Activated CD4-positive, alpha-beta T cell treated with anti-CD3 and anti-CD28 coated beads, Interleukin-2, amount 10 ng/mL, durations not matched to agents 7 days and 5 days (primary cell): ENCODE measurements at regions not wholly inside any gene's neighbourhood (a gene's known extent, or its start where the extent isn't known, plus 50 kb on each side); places are given as distances from the start of the nearest gene placed in this dataset.
"Not testable (repeated sequence)": the region's sequence is repeated elsewhere in the genome, so short reads cannot be mapped to it uniquely, and the experiment has no call there.

Experiments
- CTCF ChIA-PET: fragments of 350-600 bp; sonication (Branson Sonifier 250); formaldehyde crosslinking; loops from one replicate; lab custom pipeline; 2021; ENCODE audit warnings: antibody characterized with exemption; lab: Charles Lee
- POLR2A ChIA-PET: fragments of 350-600 bp; sonication (Branson Sonifier 250); formaldehyde crosslinking; loops from one replicate; lab custom pipeline; 2021; ENCODE audit warnings: antibody characterized with exemption; lab: Charles Lee
- DNase-seq: peaks from one replicate; pipeline ENCODE4 v3.0.0-alpha.2; 2020
- H3K27ac Mint-ChIP-seq: one replicate; pipeline ENCODE4 v1.8.0; 2021; ENCODE audit warnings: mild to moderate bottlenecking, moderate library complexity, mixed read lengths
- H3K27me3 Mint-ChIP-seq: one replicate; pipeline ENCODE4 v1.8.0; 2021; ENCODE audit warnings: mixed read lengths
- H3K36me3 Mint-ChIP-seq: one replicate; pipeline ENCODE4 v1.8.0; 2021; ENCODE audit warnings: low read depth, mixed read lengths
- H3K4me1 Mint-ChIP-seq: one replicate; pipeline ENCODE4 v1.8.0; 2021; ENCODE audit warnings: mixed read lengths
- H3K4me3 Mint-ChIP-seq: one replicate; pipeline ENCODE4 v1.8.0; 2021; ENCODE audit warnings: mild to moderate bottlenecking, moderate library complexity, mixed read lengths
- H3K9me3 Mint-ChIP-seq: one replicate; pipeline ENCODE4 v1.8.0; 2021; ENCODE audit warnings: mixed read lengths

- DNase-seq, POLR2A ChIA-PET, H3K4me3 Mint-ChIP-seq, H3K36me3 Mint-ChIP-seq, H3K27ac Mint-ChIP-seq, H3K4me1 Mint-ChIP-seq, CTCF ChIA-PET, H3K27me3 Mint-ChIP-seq: not testable (repeated sequence)
- peaks cover 22% of the 10 kb centered on the region for H3K9me3 Mint-ChIP-seq
These were observed 101.7 kb upstream of the PGR start for GRCh38 chr11:101231207-101231834.

- Mint-ChIP-seq H3K4me1 (no peaks in the 10 kb centered on the region), H3K36me3 (no peaks in the 10 kb centered on the region), H3K9me3 (peaks cover 18% of the 10 kb centered on the region), H3K27ac (no peak overlapping the region), H3K4me3 (no peak overlapping the region), H3K27me3 (no peaks in the 10 kb centered on the region)
- DNase-seq, result no peak
- CTCF ChIA-PET, result interaction anchor here (0.7 kb wide), 2 partner anchors 10 to 25 kb away, joined by 3 to 4 read pairs; no protein-coding TSS in a partner anchor
- POLR2A ChIA-PET, result no interaction called here
These were observed 97.0 kb upstream of the PGR start for GRCh38 chr11:101226617-101227016.

GRCh38 chr11:101224221-101224620 is 94.6 kb upstream of the PGR start:
- POLR2A ChIA-PET, result no interaction called here
- Mint-ChIP-seq H3K27me3 (no peaks in the 10 kb centered on the region), H3K4me3 (no peak overlapping the region), H3K9me3 (peaks cover 26% of the 10 kb centered on the region), H3K36me3 (no peaks in the 10 kb centered on the region), H3K27ac (no peak overlapping the region), H3K4me1 (no peaks in the 10 kb centered on the region)
- CTCF ChIA-PET, result no interaction called here
- DNase-seq, result no peak

- peaks cover 31% of the 10 kb centered on the region for H3K9me3 Mint-ChIP-seq
- H3K36me3 Mint-ChIP-seq, DNase-seq, CTCF ChIA-PET, POLR2A ChIA-PET, H3K4me3 Mint-ChIP-seq, H3K27me3 Mint-ChIP-seq, H3K4me1 Mint-ChIP-seq, H3K27ac Mint-ChIP-seq: not testable (repeated sequence)
These were observed 88.5 kb upstream of the PGR start for GRCh38 chr11:101218091-101218490.

- H3K4me1 Mint-ChIP-seq, H3K36me3 Mint-ChIP-seq, H3K27me3 Mint-ChIP-seq, DNase-seq, CTCF ChIA-PET, H3K4me3 Mint-ChIP-seq, H3K27ac Mint-ChIP-seq, POLR2A ChIA-PET: not testable (repeated sequence)
- peaks cover 33% of the 10 kb centered on the region for H3K9me3 Mint-ChIP-seq
These were observed 86.5 kb upstream of the PGR start for GRCh38 chr11:101216091-101216490.

- H3K36me3 Mint-ChIP-seq, result no peaks in the 10 kb centered on the region
- H3K4me1 Mint-ChIP-seq, result no peaks in the 10 kb centered on the region
- no peak overlapping the region for H3K4me3 Mint-ChIP-seq
- POLR2A ChIA-PET, result no interaction called here
- CTCF ChIA-PET, result no interaction called here
- DNase-seq, result no peak
- no peaks in the 10 kb centered on the region for H3K27me3 Mint-ChIP-seq
- H3K9me3 Mint-ChIP-seq, result peaks cover 33% of the 10 kb centered on the region
- H3K27ac Mint-ChIP-seq, result no peak overlapping the region
These were observed 85.5 kb upstream of the PGR start for GRCh38 chr11:101215069-101215468.

GRCh38 chr11:101211407-101211975 is 81.9 kb upstream of the PGR start:
- DNase-seq, result no peak

GRCh38 chr11:101202614-101203013 is 73.0 kb upstream of the PGR start:
- H3K4me3 Mint-ChIP-seq, result no peak overlapping the region
- no peak for DNase-seq
- peaks cover 9% of the 10 kb centered on the region for H3K9me3 Mint-ChIP-seq
- no peaks in the 10 kb centered on the region for H3K27me3 Mint-ChIP-seq
- no peak overlapping the region for H3K27ac Mint-ChIP-seq
- POLR2A ChIA-PET, result no interaction called here
- no peaks in the 10 kb centered on the region for H3K4me1 Mint-ChIP-seq
- CTCF ChIA-PET, result no interaction called here
- no peaks in the 10 kb centered on the region for H3K36me3 Mint-ChIP-seq

More at GRCh38 chr11:101211407-101211975, 81.9 kb upstream of the PGR start:
- no peaks in the 10 kb centered on the region for H3K4me1 Mint-ChIP-seq
- H3K36me3 Mint-ChIP-seq, result no peaks in the 10 kb centered on the region
- ChIA-PET POLR2A (no interaction called here), CTCF (no interaction called here)
- H3K27ac Mint-ChIP-seq, result no peak overlapping the region
- H3K9me3 Mint-ChIP-seq, result peaks cover 28% of the 10 kb centered on the region
- no peaks in the 10 kb centered on the region for H3K27me3 Mint-ChIP-seq
- no peak overlapping the region for H3K4me3 Mint-ChIP-seq

GRCh38 chr11:101199416-101199815 is 69.8 kb upstream of the PGR start:
- CTCF ChIA-PET, result no interaction called here
- no peak for DNase-seq
- Mint-ChIP-seq H3K27ac (no peak overlapping the region), H3K27me3 (no peaks in the 10 kb centered on the region), H3K4me3 (no peak overlapping the region), H3K9me3 (peaks cover 4% of the 10 kb centered on the region), H3K4me1 (no peaks in the 10 kb centered on the region), H3K36me3 (no peaks in the 10 kb centered on the region)
- POLR2A ChIA-PET, result no interaction called here

GRCh38 chr11:101195294-101195693 is 65.7 kb upstream of the PGR start:
- H3K27me3 Mint-ChIP-seq, result no peaks in the 10 kb centered on the region
- H3K27ac Mint-ChIP-seq, result no peak overlapping the region
- ChIA-PET CTCF (no interaction called here), POLR2A (no interaction called here)
- H3K9me3 Mint-ChIP-seq, result no peaks in the 10 kb centered on the region
- H3K4me3 Mint-ChIP-seq, result no peak overlapping the region
- no peaks in the 10 kb centered on the region for H3K4me1 Mint-ChIP-seq
- no peak for DNase-seq
- no peaks in the 10 kb centered on the region for H3K36me3 Mint-ChIP-seq

GRCh38 chr11:101188801-101189200 is 59.2 kb upstream of the PGR start:
- ChIA-PET POLR2A (no interaction called here), CTCF (interaction anchor here (0.6 to 1.3 kb wide), 2 partner anchors 15 to 742 kb away, joined by 3 read pairs; no protein-coding TSS in a partner anchor)
- H3K9me3 Mint-ChIP-seq, result no peaks in the 10 kb centered on the region
- DNase-seq, result no peak
- no peaks in the 10 kb centered on the region for H3K36me3 Mint-ChIP-seq
- H3K27me3 Mint-ChIP-seq, result no peaks in the 10 kb centered on the region
- H3K27ac Mint-ChIP-seq, result no peak overlapping the region
- no peaks in the 10 kb centered on the region for H3K4me1 Mint-ChIP-seq
- H3K4me3 Mint-ChIP-seq, result no peak overlapping the region

GRCh38 chr11:101188173-101188572 is 58.6 kb upstream of the PGR start:
- no peak for DNase-seq
- Mint-ChIP-seq H3K9me3 (no peaks in the 10 kb centered on the region), H3K27ac (no peak overlapping the region), H3K36me3 (no peaks in the 10 kb centered on the region), H3K27me3 (no peaks in the 10 kb centered on the region), H3K4me3 (no peak overlapping the region), H3K4me1 (no peaks in the 10 kb centered on the region)
- POLR2A ChIA-PET, result no interaction called here
- CTCF ChIA-PET, result interaction anchor here (1.3 kb wide), 1 partner anchor 16 kb away, joined by 3 read pairs; no protein-coding TSS in a partner anchor

GRCh38 chr11:101187748-101188147 is 58.1 kb upstream of the PGR start:
- H3K4me1 Mint-ChIP-seq, result no peaks in the 10 kb centered on the region
- CTCF ChIA-PET, result no interaction called here
- H3K36me3 Mint-ChIP-seq, result no peaks in the 10 kb centered on the region
- no peak overlapping the region for H3K27ac Mint-ChIP-seq
- H3K9me3 Mint-ChIP-seq, result no peaks in the 10 kb centered on the region
- POLR2A ChIA-PET, result no interaction called here
- no peaks in the 10 kb centered on the region for H3K27me3 Mint-ChIP-seq
- no peak for DNase-seq
- no peak overlapping the region for H3K4me3 Mint-ChIP-seq

GRCh38 chr11:101185985-101186384 is 56.4 kb upstream of the PGR start:
- Mint-ChIP-seq H3K4me3 (no peak overlapping the region), H3K36me3 (no peaks in the 10 kb centered on the region), H3K27me3 (no peaks in the 10 kb centered on the region), H3K9me3 (no peaks in the 10 kb centered on the region), H3K4me1 (no peaks in the 10 kb centered on the region), H3K27ac (no peak overlapping the region)
- ChIA-PET POLR2A (no interaction called here), CTCF (no interaction called here)
- no peak for DNase-seq
